Activated naive CD4-positive, alpha-beta T cell treated with anti-CD3 and anti-CD28 coated beads, Interleukin-2, amount 50 U/mL, for 24 hours (primary cell): ENCODE measurements at regions not wholly inside any gene's neighbourhood (a gene's known extent, or its start where the extent isn't known, plus 50 kb on each side); places are given as distances from the start of the nearest gene placed in this dataset.

Experiments
- H3K27ac Mint-ChIP-seq: one replicate; pipeline ENCODE4 v1.8.0; 2021; ENCODE audit warnings: mild to moderate bottlenecking, mixed read lengths
- H3K27me3 Mint-ChIP-seq: one replicate; pipeline ENCODE4 v1.8.0; 2021; ENCODE audit warnings: mixed read lengths
- H3K36me3 Mint-ChIP-seq: one replicate; pipeline ENCODE4 v1.8.0; 2021; ENCODE audit warnings: mixed read lengths
- H3K4me1 Mint-ChIP-seq: one replicate; pipeline ENCODE4 v1.8.0; 2021; ENCODE audit warnings: mixed read lengths
- H3K4me3 Mint-ChIP-seq: one replicate; pipeline ENCODE4 v1.8.0; 2021; ENCODE audit warnings: mild to moderate bottlenecking, mixed read lengths
- H3K9me3 Mint-ChIP-seq: one replicate; pipeline ENCODE4 v1.8.0; 2021; ENCODE audit warnings: mixed read lengths

- Mint-ChIP-seq H3K4me1 (peaks cover 77% of the 10 kb centered on the region), H3K36me3 (no peaks in the 10 kb centered on the region), H3K27me3 (no peaks in the 10 kb centered on the region), H3K4me3 (no peak overlapping the region), H3K27ac (no peak overlapping the region), H3K9me3 (peaks cover 7% of the 10 kb centered on the region)
Observed at GRCh38 chr3:68090571-68090970, 436.2 kb upstream of the SUCLG2 start.

DNA sequence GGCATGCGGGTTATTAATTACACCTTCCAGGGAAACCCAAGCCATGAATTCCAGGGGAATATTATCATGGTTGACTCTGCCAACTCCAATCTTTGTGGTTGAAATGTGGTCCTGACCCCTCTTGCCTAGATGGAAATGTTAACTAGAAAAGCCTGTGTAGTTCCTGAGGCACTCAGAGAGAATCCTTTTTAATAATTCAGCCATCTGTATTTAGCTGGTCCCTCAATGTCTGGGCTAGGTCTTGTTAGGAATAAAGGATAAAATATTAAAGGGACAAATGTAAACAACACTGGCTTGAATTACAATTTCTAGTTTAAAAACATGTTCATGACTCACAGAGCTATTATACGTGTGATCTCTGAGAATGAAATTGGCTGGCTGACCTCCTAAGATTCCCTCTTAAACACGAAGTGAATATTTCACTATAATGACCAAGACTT lies 435.2 kb upstream of the SUCLG2 start:
- Mint-ChIP-seq H3K27me3 (no peaks in the 10 kb centered on the region), H3K4me1 (peaks cover 85% of the 10 kb centered on the region), H3K9me3 (peaks cover 7% of the 10 kb centered on the region)

DNA sequence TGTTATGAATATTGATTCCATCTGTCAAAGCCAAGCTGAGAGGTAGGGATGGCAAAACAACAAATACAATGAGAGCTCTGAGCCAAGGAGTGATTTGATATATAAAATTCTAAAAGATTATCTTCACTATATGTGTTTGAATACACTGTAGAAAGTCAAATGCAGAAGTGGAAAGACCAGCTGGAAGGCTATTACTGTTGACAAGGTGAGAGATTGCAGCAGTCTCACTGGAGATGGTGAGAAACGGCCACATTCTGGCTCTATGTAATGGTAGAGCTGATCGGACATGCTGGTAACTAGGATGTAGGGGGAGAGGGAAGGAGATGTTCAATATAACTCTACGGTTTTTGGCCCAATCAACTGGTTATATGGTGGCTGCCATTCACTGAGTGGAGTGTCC lies 434.2 kb upstream of the SUCLG2 start:
- Mint-ChIP-seq H3K4me1 (peaks cover 79% of the 10 kb centered on the region), H3K4me3 (peak overlapping the region; percentile 60), H3K27me3 (no peaks in the 10 kb centered on the region), H3K36me3 (peaks cover 2% of the 10 kb centered on the region), H3K9me3 (peaks cover 7% of the 10 kb centered on the region), H3K27ac (no peak overlapping the region)

More for the DNA sequence above, 435.2 kb upstream of the SUCLG2 start:
- H3K36me3 Mint-ChIP-seq: peaks cover 2% of the 10 kb centered on the region
- H3K4me3 Mint-ChIP-seq: no peak overlapping the region
- no peak overlapping the region for H3K27ac Mint-ChIP-seq

- Mint-ChIP-seq H3K4me3 (peak overlapping the region; percentile 60), H3K27me3 (no peaks in the 10 kb centered on the region), H3K9me3 (peaks cover 7% of the 10 kb centered on the region), H3K27ac (no peak overlapping the region), H3K36me3 (peaks cover 2% of the 10 kb centered on the region), H3K4me1 (peaks cover 75% of the 10 kb centered on the region)
Observed at GRCh38 chr3:68088216-68088615, 433.8 kb upstream of the SUCLG2 start.

- Mint-ChIP-seq H3K4me1 (peaks cover 23% of the 10 kb centered on the region), H3K36me3 (peaks cover 18% of the 10 kb centered on the region), H3K9me3 (peaks cover 15% of the 10 kb centered on the region), H3K4me3 (no peak overlapping the region), H3K27ac (peak overlapping the region; percentile 12), H3K27me3 (no peaks in the 10 kb centered on the region)
Observed at GRCh38 chr3:68072062-68072461, 417.6 kb upstream of the SUCLG2 start.

GRCh38 chr3:68070186-68070585 lies 415.8 kb upstream of the SUCLG2 start:
- no peak overlapping the region for H3K27ac Mint-ChIP-seq

DNA sequence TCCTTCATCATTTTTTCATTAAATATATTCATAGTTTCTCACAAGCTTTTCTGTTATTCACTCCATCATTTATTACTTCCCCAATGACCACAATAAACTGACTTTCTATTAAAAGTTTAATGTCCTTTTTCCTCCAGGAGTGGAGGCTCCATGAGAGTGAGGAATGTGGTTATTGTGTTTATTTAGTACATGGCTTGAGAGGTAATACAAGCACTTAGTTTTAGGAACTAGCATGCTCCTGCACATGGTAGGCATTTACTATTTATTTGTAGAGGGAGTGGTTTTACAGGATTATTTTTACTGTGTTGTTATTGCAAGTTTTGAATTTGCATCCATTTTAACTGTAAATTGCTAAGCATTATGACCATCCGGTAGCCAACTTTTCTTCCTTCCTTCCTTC lies 412.9 kb upstream of the SUCLG2 start:
- Mint-ChIP-seq H3K9me3 (peaks cover 15% of the 10 kb centered on the region), H3K36me3 (peaks cover 19% of the 10 kb centered on the region), H3K4me3 (no peak overlapping the region), H3K4me1 (peaks cover 32% of the 10 kb centered on the region), H3K27ac (peak overlapping the region; percentile 79), H3K27me3 (no peaks in the 10 kb centered on the region)

More at GRCh38 chr3:68070186-68070585, 415.8 kb upstream of the SUCLG2 start:
- Mint-ChIP-seq H3K27me3 (no peaks in the 10 kb centered on the region), H3K4me3 (no peak overlapping the region), H3K4me1 (peaks cover 29% of the 10 kb centered on the region), H3K36me3 (peaks cover 20% of the 10 kb centered on the region), H3K9me3 (peaks cover 15% of the 10 kb centered on the region)

DNA sequence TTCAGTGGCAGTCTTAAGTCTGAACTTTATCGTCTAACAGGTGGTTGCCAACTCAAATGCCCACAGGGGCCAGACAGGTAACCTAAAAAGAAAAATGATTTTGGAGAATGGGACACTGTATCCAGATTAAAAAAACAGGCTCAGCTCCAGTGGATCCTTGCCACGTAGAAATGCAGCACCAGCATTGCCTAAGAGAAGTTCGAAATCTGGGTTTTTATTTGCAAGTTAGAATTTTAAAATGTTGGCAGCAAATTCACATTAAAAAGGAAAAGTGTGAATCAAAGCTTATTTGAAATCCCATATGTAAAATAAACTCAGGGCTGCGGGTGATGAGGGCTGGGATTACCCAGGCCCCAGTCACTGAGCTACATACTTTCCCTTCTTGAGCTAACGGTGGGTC lies 408.5 kb upstream of the SUCLG2 start:
- Mint-ChIP-seq H3K36me3 (peaks cover 5% of the 10 kb centered on the region), H3K9me3 (peaks cover 5% of the 10 kb centered on the region), H3K27ac (no peak overlapping the region), H3K27me3 (no peaks in the 10 kb centered on the region), H3K4me1 (peaks cover 65% of the 10 kb centered on the region), H3K4me3 (no peak overlapping the region)

DNA sequence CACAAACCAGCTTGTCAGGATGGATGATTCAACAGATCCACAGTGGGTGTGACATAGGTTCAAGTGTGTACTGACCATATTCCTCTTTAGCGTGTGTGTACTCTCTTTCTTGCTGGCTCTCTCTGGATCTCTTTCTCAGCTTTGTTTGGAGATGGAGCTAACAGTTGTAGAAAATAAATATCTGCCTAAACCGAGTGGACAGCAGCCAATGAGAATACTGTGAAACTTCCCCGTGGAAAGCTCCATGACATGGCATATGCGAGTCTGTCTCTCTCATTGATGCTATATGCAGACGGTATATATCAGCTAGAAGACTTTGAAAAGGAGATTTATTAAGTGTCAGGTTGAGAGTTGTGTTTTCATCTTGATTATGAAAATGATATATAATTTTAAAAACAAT lies 406.5 kb upstream of the SUCLG2 start:
- peaks cover 79% of the 10 kb centered on the region for H3K4me1 Mint-ChIP-seq
- no peaks in the 10 kb centered on the region for H3K9me3 Mint-ChIP-seq
- H3K36me3 Mint-ChIP-seq: peaks cover 4% of the 10 kb centered on the region
- H3K27ac Mint-ChIP-seq: no peak overlapping the region
- no peaks in the 10 kb centered on the region for H3K27me3 Mint-ChIP-seq
- H3K4me3 Mint-ChIP-seq: no peak overlapping the region

GRCh38 chr3:68060191-68060590 lies 405.8 kb upstream of the SUCLG2 start:
- no peak overlapping the region for H3K27ac Mint-ChIP-seq
- peaks cover 2% of the 10 kb centered on the region for H3K36me3 Mint-ChIP-seq
- H3K4me3 Mint-ChIP-seq: no peak overlapping the region
- H3K4me1 Mint-ChIP-seq: peaks cover 81% of the 10 kb centered on the region
- H3K9me3 Mint-ChIP-seq: no peaks in the 10 kb centered on the region
- no peaks in the 10 kb centered on the region for H3K27me3 Mint-ChIP-seq

- Mint-ChIP-seq H3K36me3 (peaks cover 2% of the 10 kb centered on the region), H3K4me1 (peaks cover 80% of the 10 kb centered on the region), H3K4me3 (no peak overlapping the region), H3K27ac (no peak overlapping the region), H3K27me3 (no peaks in the 10 kb centered on the region), H3K9me3 (no peaks in the 10 kb centered on the region)
Observed at GRCh38 chr3:68059628-68060152, 405.3 kb upstream of the SUCLG2 start.

DNA sequence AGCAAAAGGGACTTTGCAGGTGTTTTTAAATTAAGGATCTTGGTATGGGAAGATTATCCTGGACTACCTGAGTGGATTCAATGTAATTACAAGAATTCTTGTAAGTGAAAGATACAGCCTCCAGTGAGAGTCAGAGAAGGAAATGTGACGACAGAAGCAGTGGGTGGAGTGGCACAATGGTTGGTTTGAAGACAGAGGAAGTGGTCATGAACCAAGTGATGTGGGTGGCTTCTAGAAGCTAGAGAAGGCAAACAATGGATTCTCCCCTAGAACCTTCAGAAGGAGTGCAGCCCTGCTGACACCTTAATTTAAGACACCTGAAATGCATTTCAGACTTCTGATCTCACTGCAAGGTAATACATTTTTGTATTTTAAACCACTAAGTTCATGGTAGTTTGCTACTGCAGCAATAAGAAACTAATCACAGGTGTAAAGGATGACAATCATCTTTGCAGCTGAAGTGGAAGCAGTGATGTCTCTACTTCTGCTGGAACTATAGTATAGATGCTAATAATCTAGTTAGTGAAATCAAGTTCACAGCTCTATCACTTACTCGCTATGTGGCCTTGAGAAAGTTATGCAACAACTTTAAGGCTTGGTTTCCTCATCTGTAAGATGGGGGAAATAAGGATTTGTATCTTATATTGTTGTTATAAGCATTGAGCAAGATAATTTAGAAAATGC lies 403.4 kb upstream of the SUCLG2 start:
- H3K4me1 Mint-ChIP-seq: peaks cover 83% of the 10 kb centered on the region
- H3K9me3 Mint-ChIP-seq: no peaks in the 10 kb centered on the region
- H3K36me3 Mint-ChIP-seq: peaks cover 2% of the 10 kb centered on the region
- peak overlapping the region; percentile 46 for H3K4me3 Mint-ChIP-seq
- no peaks in the 10 kb centered on the region for H3K27me3 Mint-ChIP-seq
- peak overlapping the region; percentile 53 for H3K27ac Mint-ChIP-seq

GRCh38 chr3:68056556-68056955 lies 402.1 kb upstream of the SUCLG2 start:
- Mint-ChIP-seq H3K4me3 (no peak overlapping the region), H3K36me3 (peaks cover 4% of the 10 kb centered on the region), H3K27me3 (no peaks in the 10 kb centered on the region), H3K9me3 (no peaks in the 10 kb centered on the region), H3K27ac (no peak overlapping the region), H3K4me1 (peaks cover 81% of the 10 kb centered on the region)

- Mint-ChIP-seq H3K4me3 (no peak overlapping the region), H3K9me3 (no peaks in the 10 kb centered on the region), H3K4me1 (peaks cover 77% of the 10 kb centered on the region)
Observed at GRCh38 chr3:68055215-68055614, 400.8 kb upstream of the SUCLG2 start.

DNA sequence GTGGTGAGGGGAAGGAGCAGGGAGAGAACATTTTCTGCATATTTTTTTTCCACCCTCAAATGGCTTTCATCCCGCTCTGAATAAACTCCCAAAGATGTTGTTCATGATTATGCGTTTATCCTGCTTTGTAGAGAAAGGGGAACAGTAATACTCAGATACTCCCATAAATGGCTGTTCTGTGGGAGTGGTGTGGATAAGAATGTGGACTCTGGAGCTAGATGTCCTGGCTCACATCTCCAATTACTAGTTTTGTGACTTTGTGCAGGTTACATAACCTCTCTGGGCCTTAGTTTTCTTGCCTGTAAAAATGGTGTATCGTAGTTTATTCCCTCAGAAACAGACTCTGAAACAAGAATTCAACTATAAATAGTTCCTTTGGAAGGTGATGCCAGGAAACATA lies 395.4 kb upstream of the SUCLG2 start:
- Mint-ChIP-seq H3K36me3 (peaks cover 2% of the 10 kb centered on the region), H3K4me1 (peaks cover 42% of the 10 kb centered on the region), H3K27ac (no peak overlapping the region)

More at GRCh38 chr3:68055215-68055614, 400.8 kb upstream of the SUCLG2 start:
- Mint-ChIP-seq H3K27me3 (no peaks in the 10 kb centered on the region), H3K27ac (no peak overlapping the region), H3K36me3 (peaks cover 2% of the 10 kb centered on the region)

GRCh38 chr3:68045976-68046375 lies 391.6 kb upstream of the SUCLG2 start:
- H3K4me3 Mint-ChIP-seq: no peak overlapping the region
- H3K27ac Mint-ChIP-seq: no peak overlapping the region
- no peaks in the 10 kb centered on the region for H3K27me3 Mint-ChIP-seq
- H3K4me1 Mint-ChIP-seq: peaks cover 19% of the 10 kb centered on the region
- H3K9me3 Mint-ChIP-seq: peaks cover 12% of the 10 kb centered on the region
- H3K36me3 Mint-ChIP-seq: no peaks in the 10 kb centered on the region

More for the DNA sequence above, 395.4 kb upstream of the SUCLG2 start:
- Mint-ChIP-seq H3K9me3 (peaks cover 9% of the 10 kb centered on the region), H3K4me3 (no peak overlapping the region), H3K27me3 (no peaks in the 10 kb centered on the region)
